Fibroblast of lung (primary cell): ENCODE measurements at regions not wholly inside any gene's neighbourhood (a gene's known extent, or its start where the extent isn't known, plus 50 kb on each side); places are given as distances from the start of the nearest gene placed in this dataset.

ENCODE experiments used
- CTCF ChIP-seq, 2 donors: IDR thresholded peaks in 1 of 2; conservative IDR thresholded peaks in 1 of 2; 1 replicate in 1 of 2; 2 replicates in 1 of 2; pipeline ENCODE4 v1.5.1; 2011 to 2012; ENCODE audit warnings: low read length in 2 of 2, control low read depth in 1 of 2, inconsistent platforms in 1 of 2, low read depth in 1 of 2, mild to moderate bottlenecking in 1 of 2
- EZH2 ChIP-seq: IDR thresholded peaks from 2 replicates; pipeline ENCODE4 v1.5.1; 2012; ENCODE audit warnings: low read length, control low read depth, mild to moderate bottlenecking; ENCODE audit errors: missing control alignments

- no peak for TF ChIP-seq CTCF (conservative IDR thresholded peaks at IDR 0.05 in 1 of 2, IDR thresholded peaks at IDR 0.05 in 1 of 2; ENCODE audit: low read depth in 1 of 2, low read length in 2 of 2)
- no peak for TF ChIP-seq EZH2
These were observed 747.2 kb upstream of the PCDH20 start for GRCh38 chr13:62162860-62163259.
